ENCODE measurements at regions not wholly inside any gene's neighbourhood (a gene's known extent, or its start where the extent isn't known, plus 50 kb on each side); places are given as distances from the start of the nearest gene placed in this dataset.

- ChIA-PET POLR2A (ENCODE audit: unreplicated experiment) (no interaction called here), CTCF (no interaction called here)
- Histone ChIP-seq H3K36me3 (ENCODE audit: control insufficient read depth, insufficient read depth, low read length) (no peaks in the 10 kb centered on the region), H3K56ac (ENCODE audit: extremely low read depth, insufficient read depth, low read length) (no peak overlapping the region), H4K91ac (ENCODE audit: insufficient read depth, low read depth, low read length) (no peak overlapping the region), H4K5ac (ENCODE audit: low read depth, low read length) (no peak overlapping the region), H2AK5ac (ENCODE audit: low read depth, low read length) (no peak overlapping the region), H4K20me1 (ENCODE audit: insufficient read depth, low read length) (no peaks in the 10 kb centered on the region), H3K79me1 (ENCODE audit: low read depth in 1 of 2, low read length in 2 of 2) (no peaks in the 10 kb centered on the region), H3K27ac (ENCODE audit: insufficient read depth, low read length) (no peak overlapping the region), H2BK15ac (ENCODE audit: low read depth, low read length) (no peak overlapping the region), H4K8ac (ENCODE audit: low read depth in 2 of 2, low read length in 2 of 2) (no peak overlapping the region), H3K14ac (replicated peaks; ENCODE audit: low read depth, low read length) (no peak overlapping the region), H2BK5ac (ENCODE audit: low read depth, low read length, poor library complexity, severe bottlenecking) (no peak overlapping the region), H3K4me1 (ENCODE audit: control insufficient read depth, insufficient read depth, low read length) (no peaks in the 10 kb centered on the region), H3K9ac (ENCODE audit: low read depth, low read length) (no peak overlapping the region), H3K27me3 (ENCODE audit: control insufficient read depth, insufficient read depth, low read length) (no peaks in the 10 kb centered on the region), H3K9me1 (ENCODE audit: insufficient read depth, low read length) (no peaks in the 10 kb centered on the region), H3K18ac (ENCODE audit: low read depth, low read length) (no peak overlapping the region), H2AFZ (replicated peaks; ENCODE audit: low read length, poor library complexity) (no peak overlapping the region), H2BK120ac (ENCODE audit: low read depth, low read length) (no peak overlapping the region), H3K9me3 (ENCODE audit: control insufficient read depth, insufficient read depth, low read length) (peaks cover 3% of the 10 kb centered on the region; the same call in 1 of the 2 replicates), H2AK9ac (replicated peaks; ENCODE audit: low read depth, low read length, poor library complexity) (no peak overlapping the region), H3K4me2 (ENCODE audit: low read depth, low read length) (no peak overlapping the region), H3K4me3 (ENCODE audit: insufficient read depth, low read depth, low read length) (no peak overlapping the region), H2BK20ac (ENCODE audit: low read depth, low read length) (no peak overlapping the region), H3K23ac (ENCODE audit: low read depth, low read length) (no peak overlapping the region), H3K4ac (ENCODE audit: low read depth, low read length) (no peak overlapping the region)
- 100% methylated on average over 1 of the region's 3 CpGs; no CpG with 5 or more reads in 1 of the 2 experiments for WGBS, 2 experiments (ENCODE audit: extremely low coverage in 2 of 2, insufficient read length in 1 of 2)
- BruUV-seq (replicated peaks), result no TSS peak
- in situ Hi-C loops (cut with MboI; ENCODE audit: low sequenced_read_pairs), result no loop called here
- dilution Hi-C loops (cut with HindIII; ENCODE audit: low sequenced_read_pairs, unreplicated experiment), result no loop called here
- DNase-seq (no peak), ATAC-seq (ENCODE audit: low read depth) (no peak)
- intact Hi-C loops (cut with micrococcal nuclease), result no loop called here
- TF ChIP-seq BHLHE40 (IDR thresholded peaks at IDR 0.05; ENCODE audit: low read depth, low read length), result no peak
- no peak for TF ChIP-seq CHD1 (IDR thresholded peaks at IDR 0.05; ENCODE audit: low read depth, low read length)
- no peak for TF ChIP-seq FOS (IDR thresholded peaks at IDR 0.05; ENCODE audit: low read depth, low read length)
- TF ChIP-seq MAZ (IDR thresholded peaks at IDR 0.05; ENCODE audit: borderline replicate concordance, low read depth, low read length), result no peak
- TF ChIP-seq MXI1 (IDR thresholded peaks at IDR 0.05; ENCODE audit: borderline replicate concordance, low read depth, low read length), result no peak
- TF ChIP-seq CTCF (conservative IDR thresholded peaks at IDR 0.05; ENCODE audit: low read depth, low read length), result no peak
- TF ChIP-seq, protein P1, sequence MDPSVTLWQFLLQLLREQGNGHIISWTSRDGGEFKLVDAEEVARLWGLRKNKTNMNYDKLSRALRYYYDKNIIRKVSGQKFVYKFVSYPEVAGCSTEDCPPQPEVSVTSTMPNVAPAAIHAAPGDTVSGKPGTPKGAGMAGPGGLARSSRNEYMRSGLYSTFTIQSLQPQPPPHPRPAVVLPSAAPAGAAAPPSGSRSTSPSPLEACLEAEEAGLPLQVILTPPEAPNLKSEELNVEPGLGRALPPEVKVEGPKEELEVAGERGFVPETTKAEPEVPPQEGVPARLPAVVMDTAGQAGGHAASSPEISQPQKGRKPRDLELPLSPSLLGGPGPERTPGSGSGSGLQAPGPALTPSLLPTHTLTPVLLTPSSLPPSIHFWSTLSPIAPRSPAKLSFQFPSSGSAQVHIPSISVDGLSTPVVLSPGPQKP (IDR thresholded peaks at IDR 0.05; ENCODE audit: borderline replicate concordance, low read depth, low read length), result no peak
- no peak for TF ChIP-seq USF2 (IDR thresholded peaks at IDR 0.05; ENCODE audit: low read depth, low read length)
- no peak for TF ChIP-seq CEBPB (IDR thresholded peaks at IDR 0.05; ENCODE audit: low read depth, low read length)
- no peak for TF ChIP-seq RFX5 (IDR thresholded peaks at IDR 0.05; ENCODE audit: low read depth, low read length)
- no peak for TF ChIP-seq MAFK (IDR thresholded peaks at IDR 0.05; ENCODE audit: low read depth, low read length)
- TF ChIP-seq POLR2A (IDR thresholded peaks at IDR 0.05; ENCODE audit: low read depth, low read length), result no peak
- no peak for TF ChIP-seq RAD21 (IDR thresholded peaks at IDR 0.05; ENCODE audit: low read length)
Measured at GRCh38 chr3:87982421-87982820, 76.4 kb downstream of the CGGBP1 start.

Measured in IMR-90 (cell line).